GM19395 (cell line): ENCODE measurements at regions not wholly inside any gene's neighbourhood (a gene's known extent, or its start where the extent isn't known, plus 50 kb on each side); places are given as distances from the start of the nearest gene placed in this dataset.

Experiments
- ATAC-seq: cut with Tn5 transposase; IDR thresholded peaks from one replicate; pipeline ENCODE4 v1.9.1; 2021; ENCODE audit warnings: mild to moderate bottlenecking, moderate library complexity; ENCODE audit not compliant: unreplicated experiment

DNA sequence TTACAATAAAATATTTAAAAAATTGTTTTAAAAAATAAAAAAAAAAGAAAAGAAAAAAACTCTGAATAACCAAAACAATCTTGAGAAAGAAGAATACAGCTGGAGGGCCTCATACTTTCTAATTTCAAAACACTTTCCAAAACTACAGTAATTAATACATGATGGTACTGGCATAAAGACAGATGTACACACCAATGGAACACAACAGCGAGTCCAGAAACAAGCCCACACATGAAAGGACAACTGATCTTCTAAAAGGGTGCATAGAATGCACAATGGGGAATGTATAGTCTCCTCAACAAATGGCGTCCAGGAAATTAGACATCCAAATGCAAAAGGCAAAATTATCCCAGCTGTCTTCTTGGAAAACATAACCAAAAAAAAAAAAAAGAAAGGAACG is 99.6 kb downstream of the LURAP1L start:
- no peak for ATAC-seq

- no peak for ATAC-seq
These were observed 100.4 kb downstream of the LURAP1L start for GRCh38 chr9:12875191-12875590.

- no peak for ATAC-seq
These were observed 102.1 kb downstream of the LURAP1L start for GRCh38 chr9:12876872-12877271.

DNA sequence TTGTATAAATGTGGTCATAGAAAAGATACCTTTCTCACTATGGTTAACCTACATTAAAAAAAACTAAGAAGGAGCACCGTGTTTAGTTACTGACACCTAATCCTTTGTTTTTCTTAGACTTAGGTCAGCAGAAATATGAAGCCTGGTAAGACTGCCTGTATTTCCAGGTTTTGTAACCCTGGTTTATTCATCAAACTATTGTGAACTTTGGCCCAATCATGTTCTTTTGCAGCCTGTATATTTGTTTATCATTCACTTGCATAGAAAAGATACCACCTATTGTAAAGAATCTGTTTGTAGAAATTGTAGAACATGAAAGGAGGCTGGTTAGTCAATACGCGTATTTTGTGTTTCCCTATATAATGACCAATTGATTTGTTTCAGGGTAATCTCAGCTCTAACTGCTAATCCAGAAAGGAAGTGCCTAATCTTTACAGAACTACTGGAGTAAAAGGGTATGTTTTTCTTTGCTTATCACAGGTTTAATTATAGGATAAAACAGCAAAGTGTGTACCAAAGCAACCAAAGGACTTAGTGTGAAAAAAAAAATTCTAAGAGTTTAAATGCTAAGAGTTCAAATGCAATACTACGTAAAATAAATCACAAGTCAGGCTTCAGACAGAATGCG is 103.6 kb downstream of the LURAP1L start:
- ATAC-seq, result no peak

DNA sequence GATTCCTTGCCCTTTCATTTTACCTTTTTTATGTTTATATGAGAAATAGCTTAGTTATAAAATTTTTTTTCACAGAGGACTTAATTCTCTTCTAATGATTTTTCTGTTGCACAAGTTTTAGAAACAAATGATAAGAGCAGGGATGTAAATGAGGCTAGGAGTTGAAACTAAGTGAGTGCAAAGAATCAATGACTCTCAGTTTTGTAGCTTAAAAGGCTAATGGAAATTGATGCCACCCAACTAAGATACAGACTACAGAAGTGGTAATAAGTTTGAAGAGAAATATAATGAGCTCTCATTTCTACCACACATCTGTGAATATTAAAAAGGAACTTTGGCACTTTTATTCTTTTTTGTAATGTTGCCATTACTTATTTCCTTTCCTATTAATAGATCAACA is 105.1 kb downstream of the LURAP1L start:
- no peak for ATAC-seq

GRCh38 chr9:12880406-12881015 is 105.7 kb downstream of the LURAP1L start:
- no peak for ATAC-seq

GRCh38 chr9:12882430-12882829 is 107.6 kb downstream of the LURAP1L start:
- no peak for ATAC-seq

- no peak for ATAC-seq
These were observed 110.0 kb downstream of the LURAP1L start for GRCh38 chr9:12884736-12885395.

DNA sequence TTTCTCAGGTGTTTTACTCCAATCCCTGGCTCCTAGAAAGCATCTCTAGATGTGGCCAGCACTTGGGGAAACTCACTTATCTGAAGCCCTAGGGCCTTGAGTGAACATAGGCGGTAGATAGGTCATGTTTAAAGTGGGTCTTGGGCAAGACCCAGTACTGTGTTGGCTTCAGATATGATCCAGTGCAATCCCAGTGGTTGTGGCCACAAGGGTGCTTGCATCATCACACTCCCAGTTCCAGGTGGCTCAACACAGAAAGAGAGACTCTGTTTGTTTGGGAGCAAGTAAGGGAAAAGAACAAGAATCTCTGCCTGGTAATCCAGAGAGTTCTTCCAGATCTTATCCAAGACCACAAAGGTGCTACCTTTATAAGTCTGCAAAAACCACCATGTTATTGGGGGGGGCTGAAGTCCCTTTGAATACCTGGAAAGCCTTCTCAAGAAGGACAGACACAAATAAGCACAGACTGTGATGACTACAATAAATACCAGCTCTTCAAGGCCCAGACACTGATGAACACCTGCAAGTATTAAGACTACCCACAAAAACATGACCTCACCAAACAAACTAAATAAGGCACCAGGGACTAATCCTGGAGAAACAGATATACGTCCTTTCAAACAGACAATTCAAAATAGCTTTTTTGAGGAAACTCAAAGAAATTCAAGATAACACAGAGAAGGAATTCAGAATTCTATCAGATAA is 114.7 kb downstream of the LURAP1L start:
- ATAC-seq, result no peak

DNA sequence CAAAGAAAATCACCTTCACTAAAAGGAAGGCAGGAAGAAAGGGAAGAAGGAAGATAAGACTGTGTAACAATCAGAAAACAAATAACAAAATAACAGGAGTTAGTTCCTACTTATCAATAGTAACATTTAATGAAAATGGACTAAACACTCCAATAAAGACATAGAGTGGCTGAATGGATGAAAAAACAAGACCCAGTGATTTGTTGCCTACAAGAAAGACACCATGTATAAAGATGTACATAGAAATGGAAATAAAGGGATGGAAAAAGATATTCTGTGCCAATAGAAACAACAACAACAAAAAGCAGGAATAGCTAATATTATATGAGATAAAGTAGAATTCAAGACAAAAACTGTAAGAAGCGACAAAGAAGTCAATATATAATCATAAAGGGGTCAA is 116.8 kb downstream of the LURAP1L start:
- no peak for ATAC-seq

DNA sequence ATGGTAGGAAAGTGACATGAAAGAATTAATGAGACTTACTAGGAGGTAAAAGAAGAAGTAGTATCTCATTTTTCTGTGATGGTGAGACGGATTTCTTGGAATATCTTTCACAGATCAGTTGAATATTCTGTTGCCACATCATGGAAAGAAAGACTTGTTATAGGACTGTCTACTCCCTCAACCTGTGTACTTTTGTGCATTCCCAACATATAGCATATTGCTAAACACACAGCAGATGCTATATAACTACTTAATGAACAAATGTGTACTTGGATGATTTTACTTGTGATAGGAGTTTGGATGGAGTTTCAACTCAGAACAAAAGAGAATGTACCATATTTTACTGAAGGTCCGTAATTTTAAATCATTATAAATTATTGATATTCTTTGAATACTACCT is 128.5 kb downstream of the LURAP1L start:
- no peak for ATAC-seq

- no peak for ATAC-seq
These were observed 129.6 kb downstream of the LURAP1L start for GRCh38 chr9:12904261-12905000.

GRCh38 chr9:12906646-12907045 is 131.8 kb downstream of the LURAP1L start:
- ATAC-seq, result no peak

DNA sequence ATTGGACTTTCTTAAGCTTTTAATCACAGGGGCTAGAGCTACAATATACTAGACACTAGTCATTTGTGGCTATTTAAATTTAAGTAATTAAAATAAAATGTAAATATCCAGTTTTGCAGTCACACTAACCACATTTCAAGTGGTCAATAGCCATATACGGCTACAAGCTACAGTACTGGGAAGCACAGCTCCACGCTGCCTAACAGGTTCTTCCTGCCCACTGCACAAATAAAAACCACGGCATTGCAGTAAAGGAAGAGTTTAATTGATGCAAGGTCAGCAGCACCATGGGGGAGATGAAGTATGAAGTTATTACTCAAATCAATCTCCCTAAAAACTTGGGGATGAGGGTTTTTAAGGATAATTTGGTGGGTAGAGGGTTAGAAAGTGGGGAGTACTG is 134.1 kb downstream of the LURAP1L start:
- ATAC-seq, result no peak

GRCh38 chr9:12915366-12915954 is 140.6 kb downstream of the LURAP1L start:
- ATAC-seq, result no peak

- ATAC-seq, result no peak
These were observed 141.2 kb downstream of the LURAP1L start for GRCh38 chr9:12916042-12916441.

DNA sequence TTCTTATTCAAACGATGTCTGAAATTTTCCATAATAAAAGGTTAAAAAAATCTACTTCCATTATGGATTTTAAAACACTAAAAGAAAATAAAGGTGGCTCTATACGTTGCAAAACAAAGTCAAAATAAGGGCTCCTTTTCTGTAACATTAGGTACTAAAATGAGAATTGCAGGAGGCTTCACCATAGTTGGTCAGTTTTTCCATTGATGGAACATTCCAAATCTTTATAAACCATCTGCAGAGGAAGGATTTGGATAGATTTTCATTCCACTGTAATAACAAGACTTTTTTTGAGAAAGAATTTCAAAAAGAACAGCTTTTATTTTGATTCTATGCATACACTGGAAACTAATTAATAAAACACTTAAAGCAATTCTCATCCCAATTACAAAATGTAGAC is 145.6 kb downstream of the LURAP1L start:
- no peak for ATAC-seq

GRCh38 chr9:12921621-12922020 is 146.8 kb downstream of the LURAP1L start:
- ATAC-seq, result no peak

- ATAC-seq, result no peak
These were observed 147.5 kb downstream of the LURAP1L start for GRCh38 chr9:12922224-12922866.

GRCh38 chr9:12923468-12924009 is 148.7 kb downstream of the LURAP1L start:
- ATAC-seq, result no peak
